Neural cell (in vitro differentiated cells): ENCODE measurements at regions not wholly inside any gene's neighbourhood (a gene's known extent, or its start where the extent isn't known, plus 50 kb on each side); places are given as distances from the start of the nearest gene placed in this dataset.

ENCODE experiments used
- CTCF ChIP-seq: fragments of 450-650 bp; IDR thresholded peaks from 2 replicates; pipeline ENCODE4 v1.5.1; 2014; ENCODE audit warnings: antibody characterized with exemption, mild to moderate bottlenecking, moderate library complexity; ENCODE audit not compliant: poor library complexity, severe bottlenecking
- EP300 ChIP-seq: fragments of 450-650 bp; conservative IDR thresholded peaks from 2 replicates; pipeline ENCODE4 v1.6.1; 2014; ENCODE audit warnings: antibody characterized with exemption, mild to moderate bottlenecking, moderate library complexity; ENCODE audit not compliant: poor library complexity, severe bottlenecking
- EZH2 ChIP-seq: fragments of 200-600, 300-800 bp; shearing (Covaris generic), sonication (generic); IDR thresholded peaks from 2 replicates; pipeline ENCODE4 v1.6.1; 2014; ENCODE audit warnings: antibody characterized with exemption, low read length, borderline replicate concordance, mild to moderate bottlenecking; ENCODE audit not compliant: insufficient read depth, poor library complexity, severe bottlenecking
- POLR2AphosphoS5 ChIP-seq: IDR thresholded peaks from 2 replicates; pipeline ENCODE4 v1.6.1; 2012
- TAF1 ChIP-seq: IDR thresholded peaks from 2 replicates; pipeline ENCODE4 v1.6.1; 2012; ENCODE audit warnings: low read depth

DNA sequence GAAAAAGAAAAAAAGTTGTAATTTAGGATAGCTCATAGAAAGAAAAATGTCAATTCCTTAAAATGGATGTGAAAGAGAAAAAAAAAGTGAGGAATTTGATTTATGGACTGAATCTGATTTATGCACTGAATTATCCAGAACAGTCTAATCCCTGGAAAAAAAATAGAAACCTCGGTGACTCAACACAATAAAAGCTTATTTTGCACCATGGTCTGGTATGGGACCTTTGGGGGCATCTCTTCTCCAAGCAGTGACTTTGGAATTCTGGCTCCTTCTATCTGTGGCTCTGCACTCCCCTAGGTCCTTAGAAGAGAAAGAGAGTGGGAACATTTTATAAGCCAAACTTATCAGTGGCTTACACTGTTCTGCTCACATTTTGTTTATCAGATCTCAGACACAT lies 471.7 kb upstream of the B3GALT2 start:
- TF ChIP-seq CTCF, result no peak
- no peak for TF ChIP-seq TAF1
- TF ChIP-seq POLR2AphosphoS5, result no peak
- TF ChIP-seq EZH2, result no peak
- no peak for TF ChIP-seq EP300
